Caki2 (cell line): ENCODE measurements at regions not wholly inside any gene's neighbourhood (a gene's known extent, or its start where the extent isn't known, plus 50 kb on each side); places are given as distances from the start of the nearest gene placed in this dataset.
"Not testable (repeated sequence)": the region's sequence is repeated elsewhere in the genome, so short reads cannot be mapped to it uniquely, and the experiment has no call there.

Source experiments
- DNase-seq: peaks from one replicate; pipeline ENCODE4 v3.0.0-alpha.2; 2015; ENCODE audit warnings: low read depth
- in situ Hi-C: cut with HindIII; loops from 2 replicates; pipeline ENCODE4 v1.10.0; 2016; ENCODE audit warnings: low sequenced_read_pairs, low pct_unique_long_range_greater_than_20kb, mixed read lengths

DNA sequence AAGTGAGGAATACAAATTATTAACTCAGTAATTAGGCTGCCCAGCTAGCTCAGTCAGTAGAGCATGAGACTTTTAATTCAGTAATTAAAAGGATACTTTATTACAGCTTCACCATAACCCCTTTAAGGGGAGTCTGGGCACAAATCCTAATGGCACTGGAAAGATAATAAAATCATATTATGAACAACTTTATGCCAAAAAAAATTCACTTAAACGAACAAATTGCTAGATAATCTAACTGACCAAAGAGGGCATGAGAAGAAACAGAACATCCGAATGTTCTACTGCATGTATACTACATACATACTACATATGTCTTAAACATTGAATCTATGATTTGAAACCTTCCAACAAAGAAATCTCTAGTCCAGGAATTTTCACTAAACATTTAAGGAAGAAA, 159.5 kb downstream of the CYP26B1 start:
- in situ Hi-C loops = no loop called here
- DNase-seq = no peak

DNA sequence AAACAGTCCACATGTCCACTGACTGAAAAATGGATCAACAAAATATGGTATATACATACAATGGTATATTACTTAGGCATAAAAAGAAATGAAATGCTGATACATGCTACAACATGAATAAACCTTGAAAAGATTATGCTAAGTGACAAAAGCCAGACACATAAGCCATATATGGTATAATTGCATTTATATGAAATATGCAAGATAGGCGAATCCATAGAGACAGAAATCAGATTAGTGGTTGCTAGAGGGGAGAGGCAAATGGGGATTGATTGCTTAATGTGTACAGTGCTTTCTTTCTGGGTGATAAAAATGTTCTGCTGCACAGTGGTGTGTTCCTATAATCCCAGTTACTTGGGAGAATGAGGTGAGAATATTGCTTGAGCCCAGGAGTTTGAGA, 171.0 kb downstream of the CYP26B1 start:
- no peak for DNase-seq
- in situ Hi-C loops = no loop called here

DNA sequence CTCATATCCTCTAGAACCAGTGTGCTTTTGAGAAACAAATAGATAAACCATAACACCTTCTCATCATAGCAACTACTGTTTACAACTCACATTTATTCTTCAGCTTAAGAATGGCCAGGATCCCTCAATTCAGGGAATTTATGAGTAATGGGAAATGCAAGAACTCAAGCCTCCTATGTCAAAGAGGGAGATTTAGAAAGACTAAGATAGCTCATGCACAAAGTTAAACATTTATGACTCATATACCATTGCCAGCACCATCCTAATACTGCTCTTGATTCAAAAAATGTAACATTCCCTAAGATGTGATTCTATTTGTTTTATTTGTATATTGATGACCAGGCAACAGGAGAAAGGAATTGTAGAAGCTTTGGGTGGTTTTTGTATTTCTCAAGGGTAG, 172.8 kb downstream of the CYP26B1 start:
- in situ Hi-C loops = no loop called here
- no peak for DNase-seq

DNA sequence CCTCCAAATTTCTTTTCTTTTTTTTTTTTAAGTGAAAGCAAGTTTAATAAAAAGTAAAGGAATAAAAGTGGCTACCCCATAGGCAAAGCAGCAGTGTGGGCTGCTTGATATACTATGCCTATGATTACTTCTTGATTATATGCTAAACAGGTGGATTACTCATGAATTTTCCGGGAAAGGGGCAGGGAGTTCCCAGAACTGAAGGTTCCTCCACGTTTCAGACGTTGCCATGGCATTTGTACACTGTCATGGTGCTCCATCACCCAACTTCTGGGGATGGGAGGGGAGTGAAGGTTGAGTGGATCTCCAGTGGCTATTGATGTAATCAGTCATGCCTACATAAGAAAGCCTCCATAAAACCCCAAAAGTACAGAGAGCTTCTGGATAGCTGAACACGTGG, 176.2 kb downstream of the CYP26B1 start:
- DNase-seq = no peak

DNA sequence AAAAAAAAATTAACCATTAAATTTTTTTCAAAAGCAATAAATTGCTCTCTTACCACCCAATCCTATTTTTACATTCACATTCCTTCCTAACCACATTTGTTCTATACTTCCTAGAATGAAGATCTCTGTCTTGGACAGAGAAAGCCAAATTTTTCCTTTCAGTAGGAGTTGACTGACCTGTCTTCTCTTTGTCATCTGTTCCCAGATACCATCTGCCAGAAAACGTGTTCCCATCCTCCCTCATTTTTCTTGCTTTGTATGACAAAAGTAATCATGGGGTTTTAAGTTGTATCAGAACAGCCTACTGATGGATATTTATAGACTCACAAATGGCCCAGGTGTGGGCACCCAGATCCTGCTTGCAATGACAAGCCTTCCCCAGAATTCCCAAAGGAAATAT, 182.1 kb downstream of the CYP26B1 start:
- no peak for DNase-seq
- in situ Hi-C loops = no loop called here

More for the DNA sequence above, 176.2 kb downstream of the CYP26B1 start:
- in situ Hi-C loops = no loop called here

DNA sequence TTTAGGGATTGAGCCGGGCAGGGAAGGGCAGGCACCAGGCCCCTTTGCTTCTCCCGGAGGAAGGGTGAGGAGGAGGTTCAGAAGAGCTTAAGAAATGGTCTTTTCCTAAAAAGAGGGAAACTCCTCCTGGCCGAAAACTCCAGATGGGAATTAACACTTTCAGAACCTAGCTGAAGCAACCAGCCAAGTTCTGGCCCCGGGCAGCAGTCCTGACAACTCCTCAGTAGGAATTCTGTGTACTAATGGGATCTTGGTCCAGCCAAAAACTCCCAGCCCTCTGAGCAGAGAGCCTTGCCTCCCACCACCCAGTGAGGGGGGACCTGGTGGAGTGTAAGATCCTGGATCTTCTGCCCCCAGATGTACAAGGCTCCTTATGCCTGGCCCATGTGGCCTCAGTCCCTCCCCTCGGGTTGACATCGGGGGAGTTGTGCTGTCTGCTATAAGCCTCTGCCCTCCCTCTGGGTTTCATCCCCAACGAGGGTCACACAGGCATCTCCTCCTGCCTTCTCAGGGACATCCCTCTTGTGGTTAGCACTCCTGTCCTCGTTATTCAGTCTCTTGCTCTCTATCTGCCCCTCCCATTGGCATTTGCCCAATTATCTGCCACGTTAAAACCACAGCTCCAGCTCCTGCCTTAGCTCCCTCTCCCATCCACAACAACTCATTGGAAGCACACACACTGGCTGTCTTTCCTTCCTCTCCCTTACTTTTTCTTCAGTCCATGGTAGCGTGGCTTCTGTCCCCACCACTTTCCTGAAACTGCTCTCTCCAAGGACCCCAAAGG, 184.6 kb downstream of the CYP26B1 start:
- DNase-seq = no peak
- in situ Hi-C loops = no loop called here

DNA sequence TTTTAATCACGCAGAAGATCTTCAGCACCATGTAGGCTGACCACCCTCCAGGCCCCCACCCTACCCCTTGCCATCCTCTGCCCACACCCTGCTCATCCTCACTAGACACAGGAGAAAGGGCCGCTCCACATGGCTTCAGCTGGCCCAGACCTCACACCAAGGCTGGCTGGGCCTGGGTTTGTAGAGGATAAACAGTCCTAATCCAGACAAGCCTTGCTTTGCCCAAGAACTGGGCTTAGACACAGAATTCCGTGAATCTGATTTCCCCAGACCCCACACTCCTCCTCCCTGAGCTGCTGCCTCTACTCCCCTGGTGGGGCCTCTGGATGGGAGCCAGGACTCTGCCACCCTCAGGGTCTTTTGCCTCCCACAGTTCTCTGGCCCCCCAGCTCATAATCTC, 185.3 kb downstream of the CYP26B1 start:
- in situ Hi-C loops = no loop called here
- no peak for DNase-seq

DNA sequence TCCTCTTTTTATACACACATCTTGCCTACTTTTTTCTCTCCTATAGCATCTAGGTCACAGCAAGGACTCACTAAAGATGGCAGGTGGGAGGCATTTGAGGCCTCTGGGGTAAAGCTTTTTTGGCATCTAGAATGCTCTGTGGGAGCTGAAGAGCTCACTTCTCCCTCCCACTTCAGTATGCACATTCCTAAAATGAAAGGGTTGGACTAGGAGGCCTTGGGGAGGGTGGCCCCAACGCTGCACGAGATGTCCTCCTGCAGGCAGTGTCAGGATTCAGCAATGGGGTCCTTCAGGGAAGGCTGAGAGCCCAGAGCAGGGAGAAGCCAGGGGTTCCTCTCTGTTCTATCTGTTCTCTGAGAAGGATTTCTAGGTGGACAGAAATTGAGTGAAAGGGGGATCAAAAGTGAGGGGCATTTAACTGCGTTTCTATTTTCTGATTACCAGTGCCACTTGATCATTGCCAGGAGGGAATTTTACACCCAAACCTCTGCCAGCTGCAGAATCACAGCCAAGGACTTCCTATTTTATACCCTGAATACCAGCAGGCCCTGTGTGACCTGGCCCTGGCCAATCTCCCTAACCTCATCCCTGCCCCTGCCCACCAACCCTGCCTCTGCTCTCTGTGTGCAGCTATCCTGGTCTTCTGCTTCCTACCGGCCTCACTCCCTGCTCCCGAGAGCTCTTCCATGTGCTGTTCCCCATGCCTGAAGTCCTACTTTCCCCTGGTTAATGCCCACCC, 186.2 kb downstream of the CYP26B1 start:
- in situ Hi-C loops = no loop called here
- DNase-seq = no peak

DNA sequence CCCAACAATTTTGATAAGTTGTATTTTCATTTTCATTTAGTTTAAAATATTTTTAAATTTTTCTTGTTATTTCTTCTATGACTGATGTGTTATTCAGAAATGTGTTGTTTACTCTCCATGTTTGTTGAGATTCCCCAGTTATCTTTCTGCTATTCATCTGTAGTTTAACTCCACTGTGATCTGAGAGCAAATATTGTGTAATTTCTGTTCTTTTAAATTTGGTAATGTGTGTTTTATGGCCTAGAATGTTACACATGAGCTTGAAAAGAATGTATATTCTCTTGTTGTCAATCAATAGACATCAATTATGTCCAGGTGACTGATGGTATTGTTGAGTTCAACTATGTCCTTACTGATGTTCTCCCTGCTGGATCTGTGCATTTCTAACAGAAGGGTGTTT, 188.2 kb downstream of the CYP26B1 start:
- no peak for DNase-seq
- in situ Hi-C loops = no loop called here

DNA sequence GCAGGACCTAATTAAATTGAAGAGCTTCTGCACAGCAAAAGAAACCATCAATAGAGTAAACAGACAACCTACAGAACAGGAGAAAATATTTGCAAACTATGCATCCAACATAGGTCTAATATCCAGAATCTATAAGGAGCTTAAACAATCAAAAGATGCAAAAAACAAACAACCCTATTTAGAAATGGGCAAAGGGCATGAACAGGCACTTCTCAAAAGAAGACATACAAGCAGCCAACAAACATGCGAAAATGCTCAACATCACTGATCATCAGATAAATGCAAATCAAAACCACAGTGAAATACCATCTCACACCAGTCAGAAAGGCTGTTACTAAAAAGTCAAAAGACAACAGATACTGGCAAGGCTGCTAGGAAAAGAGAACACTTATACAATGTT, 189.2 kb downstream of the CYP26B1 start:
- DNase-seq, in situ Hi-C loops: not testable (repeated sequence)

DNA sequence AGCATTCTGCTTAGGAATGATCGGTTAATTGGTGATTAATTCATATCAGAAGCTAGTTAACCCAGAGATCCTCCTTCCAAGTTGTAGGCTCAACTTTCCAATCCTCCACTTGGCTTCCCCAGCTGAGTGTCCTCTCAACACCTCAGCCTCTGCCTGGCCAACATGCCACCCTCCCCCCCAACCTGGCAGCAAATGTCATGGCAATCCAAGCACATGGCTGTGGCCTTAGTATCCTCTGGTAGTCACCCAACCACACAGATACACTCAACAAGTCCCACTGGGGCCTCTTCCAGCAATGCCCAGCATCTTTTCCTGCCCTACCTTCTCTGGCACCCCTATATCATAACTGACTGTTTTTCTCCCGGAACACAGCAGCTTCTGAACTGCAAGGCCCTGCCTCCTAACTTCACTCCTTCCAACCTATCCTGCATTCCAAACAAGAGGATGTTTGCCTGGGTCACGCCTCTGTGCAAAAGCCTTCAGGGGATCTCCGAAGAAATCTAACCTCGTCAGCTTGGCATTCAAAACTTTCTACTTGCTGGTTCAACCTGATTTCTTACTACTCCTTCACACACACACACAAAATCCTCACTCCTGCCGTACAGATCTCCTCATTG, 195.0 kb downstream of the CYP26B1 start:
- in situ Hi-C loops = no loop called here
- DNase-seq = peak; percentile 32

DNA sequence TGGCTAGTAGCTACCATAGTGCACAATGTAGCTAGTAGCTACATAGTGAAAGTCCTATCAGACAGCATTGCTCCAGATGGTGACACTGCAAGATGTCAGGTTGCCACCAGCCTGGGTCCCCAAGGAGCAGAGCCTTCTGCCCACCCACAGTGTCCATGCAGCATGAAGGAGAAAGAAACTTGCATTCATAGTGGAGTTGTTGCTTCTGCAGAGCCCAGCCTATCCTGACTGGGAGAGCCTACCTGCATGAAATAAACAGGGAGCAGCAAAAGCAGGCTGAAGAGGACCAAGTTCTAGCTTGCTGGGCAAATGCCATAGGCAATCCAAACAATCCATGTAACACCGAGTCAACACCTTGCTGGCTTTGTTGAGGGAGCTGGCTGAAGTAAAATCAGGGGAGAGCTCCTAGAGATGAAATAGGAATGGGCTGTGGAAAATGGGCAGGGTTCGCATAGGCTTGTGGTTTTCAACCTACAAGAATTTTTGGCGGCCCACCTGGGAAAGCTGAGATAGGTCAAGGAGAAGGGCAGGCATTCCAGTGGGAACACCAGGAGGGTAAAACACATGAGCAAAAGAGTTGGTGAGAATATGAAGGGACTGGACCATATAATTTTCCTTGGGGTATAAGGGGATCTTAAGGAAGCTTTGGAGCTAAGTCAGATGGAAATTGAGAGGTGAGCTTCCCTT, 195.8 kb downstream of the CYP26B1 start:
- in situ Hi-C loops = no loop called here
- DNase-seq = no peak

DNA sequence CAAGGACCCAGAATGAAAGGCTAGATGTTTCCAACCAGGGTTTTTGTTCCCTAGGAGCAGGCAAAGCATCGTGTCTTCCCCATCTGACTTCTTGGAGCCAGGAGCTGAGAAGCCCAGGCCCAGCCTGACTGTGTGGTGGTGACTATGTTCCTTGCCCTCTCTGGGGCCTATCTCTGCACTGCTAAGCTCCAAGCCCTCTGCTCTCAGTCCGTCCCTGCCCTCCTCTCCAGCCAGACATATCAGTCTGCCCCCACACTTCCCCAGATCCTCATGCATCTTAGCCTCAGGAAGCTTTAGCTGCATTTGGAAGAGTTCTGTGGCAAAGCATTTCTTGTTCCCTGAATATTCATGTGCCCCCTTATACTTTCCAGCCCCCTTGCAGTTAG, 196.6 kb downstream of the CYP26B1 start:
- in situ Hi-C loops = no loop called here
- DNase-seq = no peak

DNA sequence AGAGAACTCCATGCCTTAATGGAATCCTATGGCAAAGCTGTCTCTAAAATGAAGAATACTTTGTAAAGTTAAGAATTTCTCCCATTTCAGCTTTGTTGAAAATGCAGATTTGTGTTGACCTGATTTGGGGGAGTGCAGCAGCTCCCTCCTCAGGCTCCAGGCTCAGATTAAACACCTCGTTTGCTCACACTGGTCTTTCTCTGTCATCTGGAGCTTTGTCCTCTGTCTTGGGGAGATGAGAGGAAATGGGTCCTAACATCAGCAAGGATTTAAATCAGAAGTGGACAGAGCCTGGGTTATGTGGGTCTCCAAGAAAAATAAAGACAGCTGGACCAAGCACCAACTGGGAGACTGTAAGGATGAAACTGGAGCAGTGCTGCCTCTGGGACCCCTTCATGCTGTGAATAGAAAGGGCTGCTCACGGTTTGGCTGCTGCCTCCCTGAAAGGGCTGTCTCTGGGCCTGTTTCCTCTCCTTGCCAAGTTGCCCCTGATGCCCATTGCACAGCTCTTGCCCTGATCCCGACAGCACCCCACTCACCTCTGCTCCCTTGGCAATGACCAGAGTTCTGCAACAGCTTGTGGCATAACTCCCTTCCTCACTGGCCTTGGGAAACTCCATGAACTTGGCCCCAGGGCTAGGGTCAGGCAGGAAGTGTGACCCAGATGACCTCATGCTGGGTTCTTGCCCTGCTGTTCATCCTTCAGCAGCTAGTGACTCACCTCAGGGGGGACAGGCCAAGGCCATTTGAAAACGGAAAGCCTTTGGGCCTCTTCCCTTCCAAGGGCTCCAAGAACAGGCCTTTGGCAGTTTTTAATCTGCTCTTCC, 197.2 kb downstream of the CYP26B1 start:
- DNase-seq = no peak
- in situ Hi-C loops = no loop called here

DNA sequence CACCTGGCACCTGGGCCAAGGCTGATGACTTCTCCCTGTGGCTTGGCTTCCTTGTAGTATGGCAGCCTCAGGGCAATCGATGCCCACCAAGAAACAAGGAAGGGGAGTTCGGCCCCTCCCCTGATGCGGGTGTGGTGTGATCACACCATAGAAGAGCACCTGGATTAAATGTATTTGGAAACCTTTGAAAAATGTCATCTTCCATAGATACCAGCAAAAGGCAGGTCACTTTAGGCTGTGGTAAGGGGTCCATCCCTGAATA, 198.2 kb downstream of the CYP26B1 start:
- in situ Hi-C loops = no loop called here
- DNase-seq = no peak

DNA sequence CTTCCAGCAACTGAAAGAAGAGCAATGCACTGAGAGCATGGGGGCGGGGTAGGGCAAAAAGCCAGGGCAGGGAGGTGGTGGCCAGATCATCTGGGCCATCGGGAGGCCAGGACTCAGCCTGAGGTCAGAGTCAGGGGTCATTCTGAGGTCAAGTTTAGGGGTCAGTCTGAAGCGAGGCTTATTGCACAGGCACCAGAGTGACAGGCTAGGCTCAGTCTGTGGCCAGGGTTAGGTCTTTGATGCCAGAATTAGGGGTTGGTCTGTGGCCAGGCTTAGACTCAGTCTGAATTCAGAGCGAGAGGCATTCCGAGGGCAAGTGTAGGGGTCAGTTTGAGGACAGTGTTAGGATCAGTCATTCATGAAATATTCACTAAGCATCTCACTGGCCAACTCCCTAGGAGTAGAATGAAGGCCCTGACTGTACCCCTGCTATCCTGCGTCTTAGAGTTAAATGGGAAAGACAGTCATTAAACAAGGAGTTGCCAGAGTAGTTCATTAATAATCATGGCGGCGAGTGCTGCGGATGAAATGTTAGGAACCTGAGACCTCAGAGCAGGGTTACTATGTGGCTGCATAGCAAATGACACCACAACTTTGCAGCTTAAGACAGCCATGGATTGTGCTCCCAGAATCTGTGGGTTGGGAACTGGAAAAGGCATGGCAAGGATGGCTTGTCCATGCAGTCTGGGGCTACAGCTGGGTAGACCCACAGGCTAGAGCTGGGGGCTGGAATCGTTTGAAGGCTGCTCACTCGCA, 198.7 kb downstream of the CYP26B1 start:
- in situ Hi-C loops = no loop called here
- no peak for DNase-seq

DNA sequence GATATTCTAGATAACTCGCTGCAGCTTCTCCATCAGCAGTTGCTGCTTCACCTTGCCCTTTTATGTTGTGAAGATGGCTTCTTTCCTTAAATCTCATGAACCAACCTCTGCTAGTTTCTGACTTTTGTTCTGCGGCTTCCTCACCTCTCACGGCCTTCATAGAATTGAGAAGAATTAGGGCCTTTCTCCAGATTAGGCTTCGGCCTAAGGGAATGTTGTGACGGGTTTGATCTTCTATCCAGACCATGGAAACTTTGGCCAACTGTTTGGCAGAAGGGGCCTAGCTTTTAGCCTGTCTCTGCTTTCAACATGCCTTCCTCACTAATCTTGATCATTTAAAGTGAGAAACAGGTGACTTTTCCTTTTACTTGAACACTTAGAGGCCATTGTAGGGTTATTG, 199.9 kb downstream of the CYP26B1 start:
- in situ Hi-C loops = no loop called here
- DNase-seq = no peak

DNA sequence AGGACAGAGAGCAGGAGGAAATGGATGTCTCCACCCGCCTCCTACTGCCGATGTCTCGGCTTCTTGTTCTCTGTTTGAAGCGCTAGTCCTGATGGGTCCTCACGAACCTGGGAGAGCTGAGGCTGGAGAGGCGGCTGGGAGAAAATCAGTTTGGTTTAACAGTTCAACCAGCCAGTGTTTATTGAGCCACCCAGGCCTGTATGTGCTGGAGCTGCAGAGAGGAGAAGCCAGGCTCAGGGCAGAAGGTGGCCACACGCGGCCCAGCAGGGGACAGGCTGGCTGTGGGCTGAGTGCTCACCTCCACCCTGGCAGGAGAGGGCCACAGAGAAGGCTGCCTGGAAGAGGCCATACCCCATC, 202.1 kb downstream of the CYP26B1 start:
- no peak for DNase-seq
- in situ Hi-C loops = no loop called here
